8988T (cell line): ENCODE measurements at regions not wholly inside any gene's neighbourhood (a gene's known extent, or its start where the extent isn't known, plus 50 kb on each side); places are given as distances from the start of the nearest gene placed in this dataset.
"Not testable (repeated sequence)": the region's sequence is repeated elsewhere in the genome, so short reads cannot be mapped to it uniquely, and the experiment has no call there.

Source experiments
- DNase-seq: peaks from one replicate; pipeline ENCODE4 v3.0.0; 2011

DNA sequence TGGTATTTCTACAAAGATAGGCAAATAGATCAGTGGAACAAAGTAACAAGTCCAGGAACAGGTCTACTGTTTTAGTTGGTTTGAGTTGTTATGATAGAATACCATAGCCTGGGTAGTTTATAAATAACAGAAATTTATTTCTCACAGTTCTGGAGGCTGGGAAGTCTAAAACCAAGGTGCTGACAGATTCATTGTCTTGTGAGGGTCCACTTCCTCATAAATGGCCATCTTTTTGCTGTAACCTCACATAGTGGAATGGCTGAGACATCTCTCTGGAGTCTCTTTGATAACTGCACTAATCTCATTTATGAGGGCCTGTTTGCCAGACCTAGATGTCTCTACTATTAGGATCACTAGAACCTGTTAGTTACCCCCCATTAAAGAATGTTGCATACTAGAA, 152.3 kb upstream of the MYRIP start:
- DNase-seq, result no peak

DNA sequence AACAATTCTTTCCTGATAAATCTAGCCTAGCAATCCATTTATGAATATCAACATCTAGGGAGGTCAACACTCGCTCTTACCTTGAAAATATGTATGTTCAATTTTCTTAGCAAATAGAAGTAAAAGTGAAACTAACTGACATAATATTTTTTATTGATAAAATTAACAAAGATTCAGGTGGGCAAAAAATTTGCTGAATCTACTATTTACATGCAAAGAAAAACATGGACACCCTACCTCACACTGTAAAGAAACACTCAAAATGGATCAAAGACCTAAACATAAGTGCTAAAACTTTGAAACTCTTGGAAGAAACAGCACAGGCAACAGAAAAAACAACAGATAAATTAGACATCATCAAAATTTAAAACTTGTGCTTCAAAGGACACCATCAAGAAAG, 151.6 kb upstream of the MYRIP start:
- DNase-seq, result no peak

DNA sequence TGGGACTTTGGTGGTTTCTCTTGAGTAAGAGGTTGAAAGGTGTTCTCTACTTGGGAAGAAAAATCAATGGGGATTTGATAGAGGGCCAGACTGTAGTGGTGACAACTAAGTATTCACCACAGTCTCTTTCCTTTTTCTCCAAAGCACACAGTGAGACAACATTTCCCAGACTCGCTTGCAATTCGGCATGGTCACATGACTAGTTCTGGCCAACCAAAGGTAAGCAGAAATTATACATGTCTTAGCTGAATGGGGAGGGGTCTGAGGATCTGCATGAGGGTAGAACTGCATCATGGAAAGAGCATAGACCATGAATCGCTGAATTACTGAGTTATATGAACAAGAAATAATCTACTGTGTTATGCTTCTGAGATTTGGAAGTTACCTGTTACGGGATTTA, 144.5 kb upstream of the MYRIP start:
- no peak for DNase-seq

DNA sequence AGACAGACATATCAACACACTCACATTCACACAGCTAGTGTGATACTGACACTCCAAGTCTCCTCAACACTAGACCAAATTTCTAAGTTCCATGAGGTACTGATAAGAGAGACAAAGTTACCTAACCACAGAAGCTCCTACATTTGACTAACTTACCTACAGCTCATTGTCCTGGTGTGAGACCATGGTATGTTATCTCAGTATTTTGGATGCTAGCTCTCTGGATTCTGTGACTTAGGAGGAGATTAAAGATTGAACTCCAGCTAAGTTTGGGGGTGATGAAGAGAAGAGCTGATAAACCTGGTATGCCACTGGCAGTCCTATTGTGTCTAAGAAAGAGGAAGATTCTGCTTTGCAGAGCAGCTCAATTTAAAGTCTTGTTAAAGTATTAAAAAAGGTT, 144.0 kb upstream of the MYRIP start:
- no peak for DNase-seq

DNA sequence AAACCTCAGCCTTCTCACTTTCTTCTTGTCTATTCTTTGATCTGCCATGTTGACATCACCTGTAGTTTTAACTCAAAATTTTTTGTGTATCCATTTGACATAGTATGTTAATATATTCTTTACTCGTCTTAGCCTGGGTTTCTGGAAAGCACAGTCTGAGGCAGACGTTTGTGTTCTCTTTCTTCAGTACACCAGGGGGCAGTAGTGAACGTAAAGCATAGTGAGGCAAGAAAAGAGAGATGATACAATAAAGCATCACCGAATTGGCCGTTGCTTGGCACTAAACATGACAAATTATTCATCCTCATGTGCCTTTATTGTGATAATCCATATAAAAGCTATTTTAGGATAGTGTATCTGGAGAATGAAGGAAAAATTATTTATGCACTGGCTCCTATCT, 141.0 kb upstream of the MYRIP start:
- no peak for DNase-seq

DNA sequence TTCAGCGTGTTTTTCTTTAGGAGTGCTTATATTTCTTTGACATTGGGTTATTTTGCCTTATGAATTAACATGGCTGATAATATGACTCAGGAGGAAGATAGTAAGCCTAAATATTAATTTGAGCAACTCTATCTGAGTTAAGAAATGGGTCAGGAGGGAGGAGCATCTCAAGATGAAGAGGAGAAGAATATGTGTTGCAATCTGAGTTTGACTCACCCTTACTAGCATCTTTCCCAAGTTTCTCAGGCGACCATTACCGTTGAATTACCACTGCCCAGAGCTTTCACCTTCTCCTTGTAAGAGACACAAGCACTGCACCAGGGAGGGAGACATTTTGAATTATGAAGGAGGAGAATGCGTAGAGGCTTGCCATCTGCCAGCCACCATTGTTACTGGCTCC, 138.3 kb upstream of the MYRIP start:
- no peak for DNase-seq

DNA sequence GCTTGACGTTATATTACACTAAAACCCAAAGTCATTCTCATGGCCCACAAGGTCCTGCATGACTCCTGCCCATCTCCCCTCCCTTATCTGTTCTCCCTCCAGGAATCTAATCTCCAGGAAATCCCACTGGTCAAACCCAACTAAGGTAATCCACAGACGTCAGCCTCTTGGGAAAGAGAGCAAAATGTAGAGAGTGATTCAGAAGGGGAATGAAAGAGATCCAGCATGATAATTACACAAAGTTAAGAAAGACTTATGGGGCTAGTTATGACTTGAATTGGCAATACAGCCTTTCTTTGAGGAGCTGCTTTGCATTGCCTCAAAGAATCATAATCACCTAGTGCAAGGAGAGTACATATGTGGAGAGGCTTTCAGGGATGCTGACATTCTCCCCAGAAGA, 137.8 kb upstream of the MYRIP start:
- DNase-seq, result no peak

DNA sequence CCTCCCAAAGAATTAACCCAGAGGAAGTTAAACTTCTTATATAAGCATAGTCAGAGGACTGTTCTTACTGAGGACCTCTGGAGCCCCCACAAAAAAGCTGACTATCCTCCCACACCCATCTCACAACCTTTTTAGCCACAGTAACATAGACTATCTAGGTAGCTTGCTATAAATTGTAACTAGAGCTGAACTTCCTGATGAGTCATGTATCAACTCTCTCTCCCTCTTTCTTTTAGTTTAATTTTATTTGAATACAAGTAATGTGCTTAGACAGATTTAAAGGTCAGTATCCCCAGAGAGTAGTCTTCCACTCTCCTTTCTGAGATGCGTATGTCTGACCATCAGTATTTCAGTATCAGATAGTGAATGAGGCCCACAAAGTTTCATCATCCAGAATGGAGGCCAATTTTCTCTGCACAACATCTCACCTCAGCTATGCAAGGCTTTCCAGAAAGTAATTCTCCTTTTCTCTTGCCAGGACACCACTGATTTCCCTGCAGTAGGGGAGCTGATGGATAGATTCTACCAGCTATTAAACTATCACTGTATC, 104.0 kb upstream of the MYRIP start:
- no peak for DNase-seq

DNA sequence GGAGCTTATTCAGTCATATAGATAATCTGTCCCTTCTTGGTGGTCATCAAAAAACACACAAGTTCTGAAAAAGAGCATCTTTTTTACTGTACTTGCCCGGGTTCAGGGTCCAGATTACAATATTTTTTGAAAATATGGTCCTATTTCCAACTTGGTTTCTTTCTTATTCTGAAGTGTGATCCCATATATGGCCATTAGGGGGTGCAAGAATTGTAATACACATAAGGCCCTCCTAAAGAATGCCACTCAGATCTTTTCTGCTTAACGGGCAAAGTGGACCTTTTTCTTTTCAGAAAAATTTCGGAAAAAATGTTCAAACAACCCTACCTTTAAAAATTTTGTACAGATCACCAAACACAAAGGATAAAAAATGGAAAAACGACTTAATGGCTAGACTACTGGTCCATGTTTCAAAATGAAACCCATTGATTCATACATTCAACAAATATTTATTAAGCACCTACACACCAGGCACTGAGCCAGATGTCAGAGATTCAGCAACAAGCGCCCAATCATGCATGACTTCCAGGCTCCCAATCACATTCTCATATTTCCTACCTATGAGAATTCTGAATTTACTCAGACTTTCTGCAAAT, 102.0 kb upstream of the MYRIP start:
- DNase-seq, result no peak

DNA sequence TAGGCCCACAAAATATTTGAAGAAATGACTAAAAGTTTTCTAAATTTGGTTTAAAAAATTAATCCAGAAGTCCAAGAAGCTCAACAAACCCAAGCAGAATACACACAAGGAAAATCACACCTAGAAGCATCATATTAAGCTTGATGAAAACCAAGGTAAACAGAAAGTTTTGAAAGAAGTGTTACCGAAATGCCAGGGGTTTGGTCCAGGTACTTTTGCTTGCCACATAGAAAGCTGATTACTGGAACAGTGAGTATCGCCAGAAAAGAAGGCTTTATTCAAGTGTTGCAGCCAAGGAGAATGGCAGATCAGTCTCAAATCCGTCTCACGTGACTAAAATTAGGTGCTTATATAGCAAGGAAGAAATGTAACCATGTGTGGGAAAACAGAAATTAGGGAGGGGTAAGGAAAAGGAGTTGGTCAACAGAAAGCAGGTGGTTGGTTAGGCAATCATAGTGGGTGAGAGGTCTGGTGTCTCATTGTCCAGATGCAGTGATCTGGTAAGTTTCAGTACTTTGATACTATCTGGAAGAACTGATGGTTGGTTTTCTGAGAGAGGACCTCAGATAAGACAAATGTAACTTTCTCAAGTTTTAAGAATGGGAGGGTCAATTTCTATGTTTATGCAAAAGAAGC, 96.9 kb upstream of the MYRIP start:
- DNase-seq, result no peak

DNA sequence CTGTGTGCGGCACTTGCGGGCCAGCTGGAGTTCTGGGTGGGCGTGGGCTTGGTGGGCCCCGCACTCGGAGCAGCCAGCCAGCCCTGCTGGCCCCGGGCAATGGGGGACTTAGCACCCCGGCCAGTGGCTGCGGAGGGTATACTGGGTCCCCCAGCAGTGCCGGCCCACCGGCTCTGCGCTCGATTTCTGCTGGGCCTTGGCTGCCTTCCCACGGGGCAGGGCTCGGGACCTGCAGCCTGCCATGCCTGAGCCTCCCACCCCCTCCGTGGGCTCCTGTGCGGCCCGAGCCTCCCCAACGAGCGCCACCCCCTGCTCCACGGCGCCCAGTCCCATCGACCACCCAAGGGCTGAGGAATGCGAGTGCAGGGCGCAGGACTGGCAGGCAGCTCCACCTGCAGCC, 96.1 kb upstream of the MYRIP start:
- not testable (repeated sequence) for DNase-seq

DNA sequence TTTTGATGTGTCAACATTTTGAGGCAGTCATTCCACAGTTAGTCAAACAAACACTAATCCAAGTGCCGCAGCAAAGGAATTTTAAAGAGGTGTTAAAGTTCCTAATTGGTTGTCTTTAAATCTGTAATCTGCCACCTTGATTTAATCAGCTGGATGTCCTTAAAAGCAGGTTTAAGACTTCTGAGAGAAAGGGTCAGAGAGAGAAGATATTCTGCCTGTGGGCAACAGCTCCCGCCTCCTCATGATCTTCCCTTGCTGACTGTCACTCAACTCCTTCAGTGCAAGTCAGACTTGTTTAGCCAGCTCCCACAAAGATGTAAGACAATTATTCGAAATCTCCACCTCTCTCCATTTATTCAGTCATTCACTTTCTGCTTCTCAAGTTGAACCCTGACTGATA, 92.6 kb upstream of the MYRIP start:
- DNase-seq, result no peak

DNA sequence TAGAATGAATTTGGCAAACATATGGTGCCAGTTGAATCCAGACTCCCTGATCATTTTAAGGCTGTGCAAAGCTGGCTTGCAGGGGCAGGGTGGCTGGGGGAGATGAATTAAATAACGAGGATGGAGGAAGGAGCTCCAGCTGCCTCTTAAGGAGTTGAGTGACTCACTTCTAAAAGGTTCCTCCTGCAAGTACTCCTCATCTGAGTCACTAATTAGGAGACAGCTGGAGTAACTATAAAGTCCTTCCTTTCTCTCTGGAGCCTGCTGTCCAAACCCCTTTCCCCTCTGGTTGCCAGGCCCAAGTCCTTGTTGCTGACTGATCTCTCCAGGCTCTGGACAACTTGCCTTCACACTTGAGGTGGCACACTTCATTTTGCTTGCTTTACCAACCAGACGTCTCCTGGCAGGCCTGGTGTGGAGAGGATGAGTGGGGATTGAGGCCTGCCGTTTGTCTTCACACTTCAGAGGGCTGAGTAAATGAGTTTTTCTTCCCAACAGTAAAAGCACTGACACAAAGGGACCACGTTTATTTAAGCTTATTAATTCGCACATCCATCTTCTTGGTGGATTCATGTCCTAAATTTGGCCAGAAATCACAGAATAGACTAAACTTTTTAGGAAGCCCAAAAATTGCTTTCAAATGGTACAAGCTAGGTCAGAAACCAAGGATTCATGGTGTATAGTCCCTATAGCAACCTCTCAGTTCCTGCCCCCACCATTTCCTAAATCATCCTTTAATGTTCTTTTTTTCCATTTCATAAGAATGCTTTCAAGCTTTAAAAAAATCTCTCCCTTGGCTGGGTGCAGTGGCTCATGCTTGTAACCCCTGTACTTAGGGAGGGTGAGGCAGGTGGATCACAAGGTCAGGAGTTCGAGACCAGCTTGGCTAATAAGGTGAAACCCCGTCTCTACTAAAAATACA, 90.5 kb upstream of the MYRIP start:
- no peak for DNase-seq

DNA sequence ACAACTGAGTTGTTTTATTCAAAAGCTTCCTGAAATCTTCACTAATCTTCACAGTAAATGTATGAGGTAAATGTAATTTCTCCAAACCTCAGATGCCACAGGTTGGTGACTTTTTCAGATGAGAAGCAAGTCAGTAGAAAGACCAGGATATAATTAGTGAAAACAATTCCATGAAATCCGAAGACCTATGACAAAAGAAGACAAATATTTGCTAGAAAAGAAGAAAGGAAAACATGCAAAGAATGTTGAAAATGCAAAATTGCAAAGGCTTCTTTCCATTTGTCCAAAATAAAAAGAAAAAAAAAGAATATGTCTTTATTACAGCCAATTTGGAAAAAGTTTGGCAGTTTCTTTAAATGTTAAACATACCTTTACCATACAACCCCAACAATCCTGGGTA, 88.3 kb upstream of the MYRIP start:
- DNase-seq, result no peak

DNA sequence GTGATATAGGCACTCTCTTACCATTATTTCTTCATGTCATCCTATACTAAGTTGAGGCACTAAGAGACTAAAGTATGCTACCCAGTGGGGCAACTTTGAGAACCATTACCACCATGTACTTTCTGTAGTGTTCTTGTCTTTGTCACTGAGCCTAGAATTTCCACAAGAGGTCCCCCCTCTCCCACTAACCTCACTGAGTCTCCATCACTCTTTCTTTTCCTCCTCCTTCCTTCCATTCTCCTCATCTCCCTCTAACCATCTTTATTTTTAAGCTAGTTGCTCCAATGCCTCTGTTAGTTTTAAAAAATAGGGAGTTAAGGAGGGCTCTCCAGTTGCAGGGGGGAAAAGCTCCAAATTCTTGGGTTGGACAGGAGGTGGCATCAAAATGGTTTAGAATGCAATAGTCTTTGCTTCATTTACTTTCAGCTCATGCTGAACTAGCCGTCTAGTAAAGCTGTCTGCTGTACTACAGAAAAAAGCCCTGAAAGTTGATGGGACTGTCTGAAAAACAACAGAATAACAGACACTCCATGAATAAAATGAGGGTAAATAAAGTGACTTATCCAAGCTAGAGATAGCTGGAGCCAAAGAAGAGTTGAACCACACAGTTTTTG, 85.1 kb upstream of the MYRIP start:
- no peak for DNase-seq

DNA sequence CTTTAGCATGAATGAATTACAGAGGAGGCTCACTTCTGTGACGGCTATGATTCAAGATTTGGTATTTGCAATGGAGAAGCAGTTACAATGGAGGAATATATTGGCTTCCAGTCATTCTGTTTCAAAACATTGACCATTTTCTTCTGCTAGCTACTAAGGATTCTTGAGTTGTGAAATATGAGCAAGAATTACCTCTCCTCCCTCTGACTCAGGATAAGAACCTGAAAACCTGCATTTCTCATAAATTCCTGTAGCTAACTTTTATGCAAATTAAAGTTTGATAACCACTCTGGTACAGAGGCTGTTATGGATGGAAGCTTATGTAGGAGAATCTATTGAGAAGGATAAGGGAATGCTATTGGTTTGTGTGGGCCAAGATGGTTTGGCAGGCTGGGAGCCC, 84.1 kb upstream of the MYRIP start:
- DNase-seq, result no peak

DNA sequence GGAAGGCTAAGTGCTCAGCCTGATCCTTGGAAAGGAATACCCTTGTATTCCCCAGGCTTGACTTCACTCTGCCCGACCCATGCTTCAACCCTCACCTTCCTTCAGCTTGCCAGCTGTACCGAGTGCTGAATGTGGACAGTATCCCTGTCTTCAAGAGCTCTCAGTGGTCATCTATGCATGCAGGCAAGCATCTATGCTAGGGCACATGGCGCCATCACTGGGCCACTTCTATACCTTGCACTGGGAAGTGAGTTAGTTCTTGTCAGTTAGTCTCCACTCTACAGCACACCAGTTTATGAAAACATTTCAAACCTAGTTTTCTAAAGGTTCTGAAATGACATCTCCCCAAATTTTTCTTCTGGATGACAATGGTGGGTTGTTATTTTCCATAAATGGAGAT, 82.0 kb upstream of the MYRIP start:
- no peak for DNase-seq

DNA sequence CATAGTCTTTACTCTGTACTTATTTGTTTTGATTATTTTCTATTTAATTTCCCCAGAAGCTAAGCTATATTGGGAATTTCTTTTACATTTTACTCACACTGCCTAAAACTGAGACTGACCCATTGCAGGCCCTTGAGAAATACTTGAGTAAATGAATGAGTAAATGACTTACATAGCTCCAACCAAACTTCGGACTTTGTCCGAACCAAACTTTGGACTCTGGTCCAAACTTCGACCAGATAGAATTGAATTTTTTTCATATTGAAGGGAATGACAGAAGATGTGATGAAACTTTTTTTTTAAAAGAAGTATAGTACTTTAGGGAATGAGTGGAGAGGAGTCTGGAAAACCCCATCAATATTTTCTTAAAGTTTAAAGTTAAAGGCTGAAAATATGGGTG, 75.6 kb upstream of the MYRIP start:
- no peak for DNase-seq

DNA sequence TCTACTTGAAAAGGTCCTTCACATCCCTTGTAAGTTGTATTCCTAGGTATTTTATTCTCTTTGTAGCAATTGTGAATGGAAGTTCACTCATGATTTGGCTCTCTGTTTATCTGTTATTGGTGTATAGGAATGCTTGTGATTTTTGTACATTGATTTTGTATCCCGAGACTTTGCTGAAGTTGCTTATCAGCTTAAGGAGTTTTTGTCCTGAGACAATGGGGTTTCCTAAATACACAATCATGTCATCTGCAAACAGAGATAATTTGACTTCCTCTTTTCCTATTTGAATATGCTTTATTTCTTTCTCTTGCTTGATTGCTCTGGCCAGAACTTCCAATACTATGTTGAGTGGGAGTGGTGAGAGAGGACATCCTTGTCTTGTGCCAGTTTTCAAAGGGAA, 69.8 kb upstream of the MYRIP start:
- DNase-seq, result not testable (repeated sequence)

DNA sequence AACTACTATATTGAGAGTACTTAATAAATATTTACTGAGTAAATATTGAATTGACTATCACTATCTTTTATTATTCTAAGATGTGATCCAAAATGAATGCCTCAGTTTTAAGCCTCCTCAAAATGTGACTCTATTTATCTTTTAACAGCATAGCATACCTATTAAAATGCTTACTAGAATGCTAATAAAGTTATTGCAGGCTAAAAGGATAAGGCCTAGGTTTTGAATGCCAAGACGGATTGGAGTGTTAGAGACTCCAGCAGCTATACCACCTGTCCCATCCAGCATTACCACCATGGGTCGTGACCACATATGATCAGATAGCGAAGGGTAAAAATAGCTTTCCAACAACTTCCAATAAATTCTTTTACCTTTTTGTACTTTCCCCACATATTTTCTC, 64.7 kb upstream of the MYRIP start:
- DNase-seq, result no peak

DNA sequence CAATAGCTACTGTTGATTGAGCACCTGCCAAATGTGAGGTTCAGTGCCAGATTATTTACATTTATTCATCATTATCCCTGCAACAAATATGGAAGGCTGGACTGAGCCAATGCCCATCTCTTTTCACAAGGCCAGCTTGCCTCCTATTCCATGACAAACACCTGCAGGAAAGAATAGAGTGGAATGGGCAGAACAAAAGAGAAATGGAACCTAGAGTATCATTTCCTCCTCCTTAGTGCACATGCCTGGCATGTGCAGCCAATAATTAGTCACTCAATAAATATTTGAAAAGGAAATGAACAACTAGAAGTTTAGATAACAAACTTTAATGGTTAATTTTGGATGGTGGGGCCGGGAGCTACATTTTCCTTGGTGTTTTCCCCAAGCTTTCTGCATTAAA, 61.4 kb upstream of the MYRIP start:
- DNase-seq, result no peak

DNA sequence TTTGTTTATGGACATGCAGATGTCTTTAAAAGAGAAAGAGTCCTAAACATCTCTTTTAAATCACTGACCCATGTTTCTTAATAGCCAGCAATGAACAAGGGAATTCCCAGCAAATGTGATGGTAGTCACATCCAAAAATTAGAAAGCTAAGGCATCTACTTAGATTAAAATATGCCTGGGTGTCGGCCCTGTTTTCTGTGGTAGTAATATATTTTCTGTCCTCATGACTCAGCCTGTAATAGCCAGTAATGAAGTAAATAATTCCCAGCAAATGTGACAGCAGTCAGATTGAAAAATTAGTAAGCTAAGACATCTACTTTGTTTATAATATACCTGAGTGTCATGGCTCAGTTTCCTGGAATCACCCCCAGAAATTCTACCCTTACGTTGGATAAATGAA, 60.6 kb upstream of the MYRIP start:
- DNase-seq, result no peak

DNA sequence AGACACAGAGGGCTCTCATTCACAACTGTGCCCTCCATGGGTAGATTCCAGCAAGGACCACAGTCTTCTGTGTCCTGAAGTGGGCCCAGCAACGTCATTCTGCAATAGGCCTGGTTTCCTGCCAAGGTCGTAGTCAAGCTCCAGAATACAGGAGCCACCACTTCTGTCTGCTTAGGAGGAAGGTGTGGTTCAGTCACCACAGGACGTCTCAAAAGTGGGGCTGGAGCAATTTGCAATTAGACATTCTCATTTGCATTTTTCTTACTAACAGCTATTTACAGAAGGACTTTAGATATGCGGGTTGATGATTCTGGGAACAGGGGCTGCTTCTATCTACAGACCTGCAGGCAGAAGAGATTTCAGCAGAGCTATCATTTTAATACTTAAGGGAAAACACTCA, 58.7 kb upstream of the MYRIP start:
- DNase-seq, result no peak

DNA sequence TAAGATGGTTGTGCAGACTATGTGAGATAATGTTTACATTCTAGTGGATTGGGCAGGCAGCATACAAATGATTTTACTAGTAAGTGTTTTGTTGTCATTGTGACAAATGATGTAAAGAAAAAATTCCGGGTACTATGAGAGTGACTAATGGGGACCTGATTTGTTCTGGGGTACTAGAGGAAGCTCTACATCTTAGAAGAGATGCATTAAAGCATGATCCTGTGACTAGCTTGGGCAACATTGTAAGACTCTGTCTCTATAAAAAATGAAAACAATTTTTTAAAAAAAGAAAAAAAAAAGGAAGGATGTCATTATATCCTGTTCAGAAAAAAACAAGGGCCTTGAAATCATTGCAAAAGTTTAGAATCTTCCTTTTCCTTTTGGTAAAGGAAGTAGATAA, 58.1 kb upstream of the MYRIP start:
- DNase-seq, result no peak
